Trophoblast cell (in vitro differentiated cells and primary cell): ENCODE measurements at regions not wholly inside any gene's neighbourhood (a gene's known extent, or its start where the extent isn't known, plus 50 kb on each side); places are given as distances from the start of the nearest gene placed in this dataset.

Experiments used
- DNase-seq, 2 donors: peaks; one replicate each; pipeline ENCODE4 v3.0.0-alpha.2; 2016
- H2AFZ ChIP-seq: 2 replicates; pipeline ENCODE4 v1.6.1; 2013; ENCODE audit warnings: low read length, moderate library complexity, mild to moderate bottlenecking; ENCODE audit not compliant: insufficient read depth, poor library complexity
- H2AK5ac ChIP-seq: 2 replicates; pipeline ENCODE4 v1.6.1; 2013; ENCODE audit warnings: mild to moderate bottlenecking, low read length
- H2BK120ac ChIP-seq: 2 replicates; pipeline ENCODE4 v1.6.1; 2013; ENCODE audit warnings: low read length, mild to moderate bottlenecking, moderate library complexity; ENCODE audit not compliant: insufficient read depth, poor library complexity
- H2BK12ac ChIP-seq: 2 replicates; pipeline ENCODE4 v1.6.1; 2013; ENCODE audit warnings: mild to moderate bottlenecking, low read length, moderate library complexity
- H2BK5ac ChIP-seq: 2 replicates; pipeline ENCODE4 v1.6.1; 2013; ENCODE audit warnings: low read length, low read depth, moderate library complexity, mild to moderate bottlenecking; ENCODE audit not compliant: poor library complexity
- H3K14ac ChIP-seq: 2 replicates; pipeline ENCODE4 v1.6.1; 2013; ENCODE audit warnings: mild to moderate bottlenecking, low read length
- H3K18ac ChIP-seq: 2 replicates; pipeline ENCODE4 v1.6.1; 2013; ENCODE audit warnings: mild to moderate bottlenecking, low read length
- H3K23ac ChIP-seq: 2 replicates; pipeline ENCODE4 v1.6.1; 2013; ENCODE audit warnings: low read length
- H3K27ac ChIP-seq: 2 replicates; pipeline ENCODE4 v1.5.1; 2013; ENCODE audit warnings: low read depth, mild to moderate bottlenecking, inconsistent platforms, low read length, moderate library complexity
- H3K27me3 ChIP-seq: 2 replicates; pipeline ENCODE4 v1.6.1; 2013; ENCODE audit warnings: inconsistent platforms, mild to moderate bottlenecking, low read length, moderate library complexity; ENCODE audit not compliant: insufficient read depth
- H3K36me3 ChIP-seq, 2 experiments: 1 replicate in 1 of 2; 2 replicates in 1 of 2; pipeline ENCODE4 v1.6.1; 2013; ENCODE audit warnings: low read length in 2 of 2, mild to moderate bottlenecking in 2 of 2, moderate library complexity in 1 of 2; ENCODE audit not compliant: insufficient read depth in 2 of 2, control insufficient read depth in 1 of 2
- H3K4ac ChIP-seq: 2 replicates; pipeline ENCODE4 v1.6.1; 2013; ENCODE audit warnings: low read depth, mild to moderate bottlenecking, low read length, moderate library complexity
- H3K4me1 ChIP-seq, 2 experiments: 1 replicate in 1 of 2; 2 replicates in 1 of 2; pipeline ENCODE4 v1.6.1; 2013; ENCODE audit warnings: low read length in 2 of 2, mild to moderate bottlenecking in 2 of 2, moderate library complexity in 1 of 2; ENCODE audit not compliant: insufficient read depth in 2 of 2, control insufficient read depth in 1 of 2
- H3K4me2 ChIP-seq: 2 replicates; pipeline ENCODE4 v1.6.1; 2013; ENCODE audit warnings: inconsistent platforms, mild to moderate bottlenecking, low read length, moderate library complexity
- H3K4me3 ChIP-seq: 2 replicates; pipeline ENCODE4 v1.5.1; 2013; ENCODE audit warnings: mild to moderate bottlenecking, low read depth, low read length, inconsistent platforms
- H3K79me1 ChIP-seq: one replicate; pipeline ENCODE4 v1.6.1; 2013; ENCODE audit warnings: low read length
- H3K79me2 ChIP-seq: 2 replicates; pipeline ENCODE4 v1.6.1; 2013; ENCODE audit warnings: low read length, mild to moderate bottlenecking; ENCODE audit not compliant: control insufficient read depth, insufficient read depth, poor library complexity
- H3K9ac ChIP-seq: 2 replicates; pipeline ENCODE4 v1.6.1; 2013; ENCODE audit warnings: mild to moderate bottlenecking, low read length
- H3K9me3 ChIP-seq: 2 replicates; pipeline ENCODE4 v1.6.1; 2013; ENCODE audit warnings: low read depth, mild to moderate bottlenecking, control low read depth, inconsistent platforms, low read length; ENCODE audit not compliant: insufficient read depth
- H4K12ac ChIP-seq: 2 replicates; pipeline ENCODE4 v1.6.1; 2013; ENCODE audit warnings: low read depth, mild to moderate bottlenecking, low read length, moderate library complexity
- H4K8ac ChIP-seq: 2 replicates; pipeline ENCODE4 v1.6.1; 2013; ENCODE audit warnings: low read depth, mild to moderate bottlenecking, low read length, moderate library complexity
- H4K91ac ChIP-seq: one replicate; pipeline ENCODE4 v1.6.1; 2013; ENCODE audit warnings: low read depth, mild to moderate bottlenecking, low read length, moderate library complexity
- WGBS: extraction: QIAGEN DNeasy Blood & Tissue Kit; methylation state at CpG from one replicate; pipeline ENCODE4 v1.1.7; 2013; ENCODE audit warnings: missing lambda C conversion rate; ENCODE audit not compliant: insufficient read length, insufficient coverage; ENCODE audit errors: extremely low coverage; 5-methylcytosine and 5-hydroxymethylcytosine counted together

DNA sequence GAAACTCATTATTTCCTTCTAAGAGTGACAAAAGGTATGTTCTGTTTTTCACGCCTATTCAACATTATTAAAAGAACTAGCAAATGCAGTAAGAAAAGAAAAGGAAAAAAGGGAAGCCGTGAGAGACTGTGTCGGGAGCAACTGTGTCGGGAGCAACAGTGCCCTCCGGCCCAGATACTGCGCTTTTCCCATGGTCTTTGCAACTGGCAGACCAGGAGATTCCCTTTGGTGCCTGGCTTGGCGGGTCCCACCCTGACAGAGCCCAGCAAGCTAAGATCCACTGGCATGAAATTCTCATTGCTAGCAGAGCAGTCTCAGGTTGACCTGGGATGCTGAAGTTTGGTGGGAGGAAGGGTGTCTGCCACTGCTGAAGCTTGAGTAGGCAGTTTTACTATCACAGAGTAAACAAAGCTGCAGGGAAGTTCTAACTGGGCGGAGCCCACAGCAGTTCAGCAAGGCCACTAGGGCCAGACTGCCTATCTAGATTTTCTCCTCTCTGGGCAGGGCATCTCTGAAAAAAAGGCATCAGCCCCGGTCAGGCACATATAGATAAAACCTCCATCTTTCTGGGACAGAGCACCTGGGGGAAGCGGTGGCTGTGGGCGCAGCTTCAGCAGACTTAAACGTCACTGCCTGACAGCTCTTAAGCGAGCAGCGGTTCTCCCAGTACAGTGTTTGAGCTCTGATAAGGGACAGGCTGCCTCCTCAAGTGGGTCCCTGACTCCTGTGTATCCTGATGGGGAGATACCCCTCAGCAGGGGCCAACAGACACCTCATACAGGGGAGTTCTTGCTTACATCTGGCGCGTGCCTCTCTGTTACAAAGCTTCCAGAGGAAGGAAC is 1237.4 kb upstream of the CDH18 start:
- Histone ChIP-seq H3K4ac (no peak overlapping the region), H3K79me1 (no peaks in the 10 kb centered on the region), H3K9ac (no peak overlapping the region), H3K14ac (no peak overlapping the region), H3K27me3 (no peaks in the 10 kb centered on the region), H3K4me2 (no peak overlapping the region), H3K23ac (no peak overlapping the region), H4K8ac (no peak overlapping the region), H3K27ac (no peak overlapping the region), H3K9me3 (no peaks in the 10 kb centered on the region), H2BK5ac (no peak overlapping the region), H2AFZ (no peak overlapping the region), H3K4me1 (no peaks in the 10 kb centered on the region), H2AK5ac (no peak overlapping the region), H3K79me2 (no peaks in the 10 kb centered on the region), H3K18ac (no peak overlapping the region), H2BK12ac (no peak overlapping the region), H2BK120ac (no peak overlapping the region), H3K36me3 (no peaks in the 10 kb centered on the region), H4K12ac (no peak overlapping the region), H4K91ac (no peak overlapping the region), H3K4me3 (no peak overlapping the region)
- WGBS: no CpG with 5 or more reads among the region's 16 CpGs
- no peak for DNase-seq

DNA sequence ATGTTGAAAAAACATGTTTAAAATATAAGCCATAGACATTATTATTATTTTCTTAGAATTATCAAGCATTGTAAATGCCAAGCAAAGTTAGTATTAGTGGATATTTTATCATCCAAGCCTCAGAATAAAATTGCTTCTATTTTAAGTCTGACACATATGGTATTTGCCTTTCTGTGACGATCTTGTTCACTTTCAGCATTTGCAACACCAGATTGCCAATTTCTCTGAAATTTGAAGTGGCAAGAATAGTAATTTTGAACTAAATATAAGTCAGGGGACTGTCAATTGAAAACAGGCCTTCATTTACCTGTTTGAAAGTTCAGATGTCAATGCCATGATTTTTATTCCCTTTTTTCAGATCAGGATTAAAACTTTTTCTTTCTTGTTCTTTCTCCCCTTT is 1233.6 kb upstream of the CDH18 start:
- DNase-seq: no peak
- no peak overlapping the region for H2AK5ac ChIP-seq

DNA sequence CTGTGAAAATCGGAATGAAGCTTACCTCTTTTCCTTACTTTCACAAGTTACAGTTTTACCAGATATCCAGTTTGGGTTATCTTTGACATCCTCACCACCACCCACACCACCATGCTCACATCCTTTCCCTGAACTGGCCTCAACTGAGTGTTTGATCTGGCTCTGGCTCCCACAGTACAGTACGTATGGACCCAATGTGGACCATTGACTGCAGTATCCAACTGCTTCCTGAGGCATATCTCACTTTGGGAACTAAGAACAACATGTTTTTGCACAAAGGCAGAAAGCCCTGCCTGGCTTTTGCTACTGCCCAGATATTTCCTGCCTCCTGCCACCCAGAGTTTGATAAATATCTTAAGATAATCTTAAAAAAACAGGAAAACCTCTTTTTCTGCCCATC is 1232.0 kb upstream of the CDH18 start:
- Histone ChIP-seq H2AK5ac (no peak overlapping the region), H3K79me2 (no peaks in the 10 kb centered on the region), H2AFZ (no peak overlapping the region), H3K4me3 (no peak overlapping the region), H3K9ac (no peak overlapping the region), H4K91ac (no peak overlapping the region), H3K9me3 (no peaks in the 10 kb centered on the region), H3K18ac (no peak overlapping the region), H4K12ac (no peak overlapping the region), H3K36me3 (no peaks in the 10 kb centered on the region), H3K79me1 (no peaks in the 10 kb centered on the region), H3K23ac (no peak overlapping the region), H3K27ac (no peak overlapping the region), H3K14ac (no peak overlapping the region), H3K4me1 (no peaks in the 10 kb centered on the region), H3K4ac (no peak overlapping the region), H2BK12ac (no peak overlapping the region), H3K4me2 (no peak overlapping the region), H4K8ac (no peak overlapping the region), H2BK120ac (no peak overlapping the region), H2BK5ac (no peak overlapping the region), H3K27me3 (no peaks in the 10 kb centered on the region)
- no CpG with 5 or more reads among the region's 2 CpGs for WGBS
- no peak for DNase-seq

More for the DNA sequence above, 1233.6 kb upstream of the CDH18 start:
- H4K12ac ChIP-seq: no peak overlapping the region
- H3K79me1 ChIP-seq: no peaks in the 10 kb centered on the region
- no peak overlapping the region for H3K4ac ChIP-seq
- H3K9me3 ChIP-seq: no peaks in the 10 kb centered on the region
- H4K8ac ChIP-seq: no peak overlapping the region
- H3K27me3 ChIP-seq: no peaks in the 10 kb centered on the region
- no peak overlapping the region for H3K4me2 ChIP-seq
- H2BK12ac ChIP-seq: no peak overlapping the region
- H3K4me3 ChIP-seq: no peak overlapping the region
- no peak overlapping the region for H3K9ac ChIP-seq
- H2BK5ac ChIP-seq: no peak overlapping the region
- no peak overlapping the region for H3K14ac ChIP-seq
- no peak overlapping the region for H3K23ac ChIP-seq
- no peaks in the 10 kb centered on the region for H3K36me3 ChIP-seq
- no peak overlapping the region for H2AFZ ChIP-seq
- no peak overlapping the region for H3K27ac ChIP-seq
- WGBS: no CpG with 5 or more reads among the region's 1 CpG
- H3K4me1 ChIP-seq: no peaks in the 10 kb centered on the region
- no peaks in the 10 kb centered on the region for H3K79me2 ChIP-seq
- H2BK120ac ChIP-seq: no peak overlapping the region
- H3K18ac ChIP-seq: no peak overlapping the region
- H4K91ac ChIP-seq: no peak overlapping the region

DNA sequence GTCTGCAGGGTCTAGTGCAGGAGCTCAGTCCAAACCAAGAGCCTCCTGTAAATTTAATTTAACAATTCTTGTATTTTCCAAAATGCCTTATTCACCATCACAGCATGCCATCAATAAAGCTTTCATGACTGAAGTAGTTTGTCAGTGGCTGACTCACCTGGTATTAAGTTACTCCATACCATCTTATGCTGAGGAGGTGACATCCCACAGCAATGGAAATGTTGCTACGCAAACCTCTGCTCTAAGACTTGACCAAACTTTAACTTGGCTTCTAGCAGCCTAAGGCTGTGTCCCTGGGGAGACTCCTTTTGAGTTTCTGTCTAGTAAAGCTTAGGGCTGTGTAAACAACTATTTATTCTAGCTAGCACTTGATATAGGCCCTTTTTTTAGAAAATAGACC is 1231.3 kb upstream of the CDH18 start:
- H3K4me3 ChIP-seq: no peak overlapping the region
- no peak overlapping the region for H3K27ac ChIP-seq
- no peak overlapping the region for H2BK5ac ChIP-seq
- H3K14ac ChIP-seq: no peak overlapping the region
- no peak overlapping the region for H3K4ac ChIP-seq
- WGBS: no CpG with 5 or more reads among the region's 1 CpG
- H2AFZ ChIP-seq: no peak overlapping the region
- H3K9ac ChIP-seq: no peak overlapping the region
- H3K4me1 ChIP-seq: no peaks in the 10 kb centered on the region
- no peak overlapping the region for H4K8ac ChIP-seq
- no peak overlapping the region for H2BK12ac ChIP-seq
- H3K36me3 ChIP-seq: no peaks in the 10 kb centered on the region
- H2BK120ac ChIP-seq: no peak overlapping the region
- H3K18ac ChIP-seq: no peak overlapping the region
- no peaks in the 10 kb centered on the region for H3K27me3 ChIP-seq
- no peak overlapping the region for H3K23ac ChIP-seq
- no peak for DNase-seq
- no peaks in the 10 kb centered on the region for H3K9me3 ChIP-seq
- no peak overlapping the region for H4K12ac ChIP-seq
- no peaks in the 10 kb centered on the region for H3K79me1 ChIP-seq
- H4K91ac ChIP-seq: no peak overlapping the region
- no peak overlapping the region for H2AK5ac ChIP-seq
- H3K79me2 ChIP-seq: no peaks in the 10 kb centered on the region
- no peak overlapping the region for H3K4me2 ChIP-seq
